ENCODE measurements at regions not wholly inside any gene's neighbourhood (a gene's known extent, or its start where the extent isn't known, plus 50 kb on each side); places are given as distances from the start of the nearest gene placed in this dataset.

DNA sequence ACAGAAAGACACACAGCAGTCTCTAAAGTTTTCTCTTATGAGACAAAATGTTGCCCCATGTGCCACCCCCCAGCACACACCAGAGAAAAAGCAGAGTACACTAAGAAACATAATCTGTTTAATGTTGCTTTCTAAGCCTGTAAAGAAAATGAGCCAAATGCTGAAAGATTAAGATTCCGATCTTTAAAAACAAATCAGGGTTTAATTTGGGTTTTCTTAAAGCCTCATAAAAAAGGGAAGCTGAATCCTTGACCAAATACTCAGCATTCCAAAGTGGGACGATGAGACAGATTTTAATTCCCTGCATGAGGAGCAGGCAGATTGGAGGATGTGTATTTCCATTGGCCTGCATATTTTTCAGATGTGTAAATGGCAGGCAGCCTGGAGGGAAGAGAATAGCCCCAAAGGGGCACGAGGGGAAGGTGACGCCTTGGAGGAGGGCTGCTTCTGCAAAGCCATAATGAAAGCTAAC, 118.4 kb downstream of the COPRS start:
- TF ChIP-seq TARDBP (IDR thresholded peaks at IDR 0.05) = no peak
- no peak for TF ChIP-seq FOXM1 (IDR thresholded peaks at IDR 0.05; ENCODE audit: borderline replicate concordance)
- TF ChIP-seq FOXK2 (IDR thresholded peaks at IDR 0.05) = no peak
- TF ChIP-seq SUZ12 (IDR thresholded peaks at IDR 0.05) = no peak

Data from HEK293T (cell line).